Natural killer cell (primary cell): ENCODE measurements at regions not wholly inside any gene's neighbourhood (a gene's known extent, or its start where the extent isn't known, plus 50 kb on each side); places are given as distances from the start of the nearest gene placed in this dataset.

Source experiments
- ATAC-seq, 3 donors: fragments of 150-1000 bp in 2 of 3; fragments of 200-7000 bp in 1 of 3; cut with Tn5 transposase; 1 replicate in 1 of 3; 2 replicates in 2 of 3; pipeline ENCODE4 v1.10.0; 2021; ENCODE audit warnings: mild to moderate bottlenecking in 2 of 3, moderate library complexity in 2 of 3
- DNase-seq, 2 donors: peaks; one replicate each; pipeline versions ENCODE4 v3.0.0 to v3.0.0-alpha.2; 2013 to 2021; ENCODE audit warnings: mixed read lengths in 1 of 2
- H3K27ac ChIP-seq: one replicate; pipeline ENCODE4 v1.5.1; 2013; ENCODE audit warnings: mild to moderate bottlenecking, low read length
- H3K27me3 ChIP-seq: one replicate; pipeline ENCODE4 v1.6.1; 2013; ENCODE audit warnings: low read length; ENCODE audit not compliant: control insufficient read depth, insufficient read depth
- H3K36me3 ChIP-seq: one replicate; pipeline ENCODE4 v1.6.1; 2013; ENCODE audit warnings: low read length; ENCODE audit not compliant: control insufficient read depth, insufficient read depth
- H3K4me1 ChIP-seq: one replicate; pipeline ENCODE4 v1.6.1; 2013; ENCODE audit warnings: low read length; ENCODE audit not compliant: control insufficient read depth, insufficient read depth
- H3K4me3 ChIP-seq: one replicate; pipeline ENCODE4 v1.5.1; 2013; ENCODE audit warnings: low read length
- H3K9me3 ChIP-seq: one replicate; pipeline ENCODE4 v1.6.1; 2013; ENCODE audit warnings: low read length; ENCODE audit not compliant: control insufficient read depth, insufficient read depth
- H3K27ac Mint-ChIP-seq, 2 donors: one replicate each; pipeline ENCODE4 v1.8.0; 2022; ENCODE audit warnings: mild to moderate bottlenecking in 2 of 2, mixed read lengths in 2 of 2, moderate library complexity in 1 of 2
- H3K27me3 Mint-ChIP-seq, 2 donors: one replicate each; pipeline ENCODE4 v1.8.0; 2022; ENCODE audit warnings: low read depth in 2 of 2, mixed read lengths in 2 of 2
- H3K36me3 Mint-ChIP-seq: one replicate; pipeline ENCODE4 v1.8.0; 2022; ENCODE audit warnings: mixed read lengths
- H3K4me1 Mint-ChIP-seq, 2 donors: one replicate each; pipeline ENCODE4 v1.8.0; 2022; ENCODE audit warnings: mixed read lengths in 2 of 2
- H3K4me3 Mint-ChIP-seq: one replicate; pipeline ENCODE4 v1.8.0; 2022; ENCODE audit warnings: mild to moderate bottlenecking, moderate library complexity, mixed read lengths
- H3K9me3 Mint-ChIP-seq, 2 donors: one replicate each; pipeline ENCODE4 v1.8.0; 2022; ENCODE audit warnings: mixed read lengths in 2 of 2
- CTCF ChIP-seq: fragments of 200-600 bp; IDR thresholded peaks from one replicate; pipeline ENCODE4 v1.8.0; 2022; ENCODE audit warnings: antibody characterized with exemption
- WGBS: methylation state at CpG from one replicate; pipeline ENCODE4 v1.1.7; 2013; ENCODE audit warnings: missing lambda C conversion rate; ENCODE audit not compliant: insufficient coverage; 5-methylcytosine and 5-hydroxymethylcytosine counted together
- intact Hi-C: fragments of 100-400 bp; cut with micrococcal nuclease; formaldehyde crosslinking; loops from one replicate; pipeline ENCODE4 v1.14.2; 2022

- Histone ChIP-seq H3K27me3 (peaks cover 5% of the 10 kb centered on the region), H3K36me3 (no peaks in the 10 kb centered on the region), H3K4me3 (no peak overlapping the region), H3K27ac (no peak overlapping the region), H3K9me3 (no peaks in the 10 kb centered on the region), H3K4me1 (no peaks in the 10 kb centered on the region)
- DNase-seq (no peak), ATAC-seq (no peak)
- intact Hi-C loops, result no loop called here
- no peaks in the 10 kb centered on the region for H3K36me3 Mint-ChIP-seq
- no peak for TF ChIP-seq CTCF
- H3K4me3 Mint-ChIP-seq, result no peak overlapping the region
- H3K4me1 Mint-ChIP-seq, result no peaks in the 10 kb centered on the region
- H3K27me3 Mint-ChIP-seq, result peaks cover 0 to 4% of the 10 kb centered on the region in 2 donors
- H3K27ac Mint-ChIP-seq, result no peak overlapping the region
- no peaks in the 10 kb centered on the region for H3K9me3 Mint-ChIP-seq
- WGBS, result 71% methylated on average over 1 of the region's 1 CpG
Observed at GRCh38 chr5:74122175-74122574, 496.2 kb downstream of the ARHGEF28 start.

- no peaks in the 10 kb centered on the region for H3K4me1 Mint-ChIP-seq
- Histone ChIP-seq H3K36me3 (no peaks in the 10 kb centered on the region), H3K27ac (no peak overlapping the region), H3K27me3 (no peaks in the 10 kb centered on the region), H3K4me1 (no peaks in the 10 kb centered on the region), H3K9me3 (no peaks in the 10 kb centered on the region), H3K4me3 (no peak overlapping the region)
- intact Hi-C loops, result no loop called here
- DNase-seq (no peak), ATAC-seq (no peak)
- no peak overlapping the region for H3K27ac Mint-ChIP-seq
- H3K36me3 Mint-ChIP-seq, result no peaks in the 10 kb centered on the region
- TF ChIP-seq CTCF, result no peak
- peaks cover under 1 to 3% of the 10 kb centered on the region in 2 donors for H3K27me3 Mint-ChIP-seq
- 97% methylated on average over 3 of the region's 3 CpGs for WGBS
- H3K9me3 Mint-ChIP-seq, result no peaks in the 10 kb centered on the region
- no peak overlapping the region for H3K4me3 Mint-ChIP-seq
Observed at GRCh38 chr5:74120585-74120984, 494.6 kb downstream of the ARHGEF28 start.

GRCh38 chr5:74118071-74118470 lies 492.1 kb downstream of the ARHGEF28 start:
- no peak for ATAC-seq
- 81% methylated on average over 1 of the region's 2 CpGs for WGBS
- no peak for DNase-seq
- H3K27me3 Mint-ChIP-seq, result peaks cover 3 to 17% of the 10 kb centered on the region in 2 donors
- H3K36me3 Mint-ChIP-seq, result no peaks in the 10 kb centered on the region
- intact Hi-C loops, result no loop called here
- H3K27ac ChIP-seq, result no peak overlapping the region
- H3K4me3 Mint-ChIP-seq, result no peak overlapping the region
- no peaks in the 10 kb centered on the region for H3K9me3 ChIP-seq
- no peak for TF ChIP-seq CTCF
- H3K27ac Mint-ChIP-seq, result no peak overlapping the region
- no peaks in the 10 kb centered on the region for H3K4me1 ChIP-seq
- no peaks in the 10 kb centered on the region for H3K9me3 Mint-ChIP-seq
- no peak overlapping the region for H3K4me3 ChIP-seq
- no peaks in the 10 kb centered on the region for H3K36me3 ChIP-seq
- no peaks in the 10 kb centered on the region for H3K4me1 Mint-ChIP-seq
- H3K27me3 ChIP-seq, result no peaks in the 10 kb centered on the region

- no peaks in the 10 kb centered on the region for H3K4me1 Mint-ChIP-seq
- intact Hi-C loops, result no loop called here
- no peaks in the 10 kb centered on the region for H3K27me3 ChIP-seq
- H3K4me3 ChIP-seq, result no peak overlapping the region
- H3K36me3 Mint-ChIP-seq, result no peaks in the 10 kb centered on the region
- H3K36me3 ChIP-seq, result no peaks in the 10 kb centered on the region
- H3K27ac Mint-ChIP-seq, result no peak overlapping the region
- TF ChIP-seq CTCF, result no peak
- DNase-seq, result no peak
- H3K9me3 ChIP-seq, result no peaks in the 10 kb centered on the region
- H3K4me1 ChIP-seq, result no peaks in the 10 kb centered on the region
- H3K27ac ChIP-seq, result no peak overlapping the region
- WGBS, result 71% methylated on average over 3 of the region's 3 CpGs
- H3K4me3 Mint-ChIP-seq, result no peak overlapping the region
- H3K27me3 Mint-ChIP-seq, result peaks cover 8 to 24% of the 10 kb centered on the region in 2 donors
- ATAC-seq, result no peak
- H3K9me3 Mint-ChIP-seq, result no peaks in the 10 kb centered on the region
Observed at GRCh38 chr5:74116984-74117383, 491.0 kb downstream of the ARHGEF28 start.
